Breast epithelium (tissue), 4 donors: ENCODE measurements at regions not wholly inside any gene's neighbourhood (a gene's known extent, or its start where the extent isn't known, plus 50 kb on each side); places are given as distances from the start of the nearest gene placed in this dataset.
"Not testable (repeated sequence)": the region's sequence is repeated elsewhere in the genome, so short reads cannot be mapped to it uniquely, and the experiment has no call there.

ENCODE experiments used
- DNase-seq, 2 donors: peaks; one replicate each; pipeline ENCODE4 v3.0.0-alpha.2; 2019; ENCODE audit warnings: low spot score in 2 of 2
- H3K27ac ChIP-seq, 2 donors: fragments of 200-600 bp; sonication (generic) in 1 of 2; one replicate each; pipeline ENCODE4 v1.5.1; 2016 to 2019; ENCODE audit warnings: mild to moderate bottlenecking in 1 of 2
- H3K27me3 ChIP-seq, 2 donors: fragments of 200-600 bp; sonication (generic) in 1 of 2; one replicate each; pipeline versions ENCODE4 v1.5.1 to v1.6.0; 2017 to 2019; ENCODE audit warnings: control low read depth in 1 of 2, mild to moderate bottlenecking in 1 of 2
- H3K36me3 ChIP-seq: fragments of 200-600 bp; one replicate; pipeline ENCODE4 v1.5.1; 2019
- H3K4me1 ChIP-seq, 2 donors: fragments of 200-600 bp; sonication (generic); one replicate each; pipeline ENCODE4 v1.5.1; 2016 to 2019; ENCODE audit warnings: control low read depth in 1 of 2
- H3K4me3 ChIP-seq, 3 donors: fragments of 200-600 bp; sonication (generic); 1 replicate in 2 of 3; 2 replicates in 1 of 3; pipeline ENCODE4 v1.5.1; 2016 to 2019; ENCODE audit warnings: mild to moderate bottlenecking in 3 of 3, moderate library complexity in 2 of 3
- H3K9me3 ChIP-seq, 2 donors: fragments of 200-600 bp; sonication (generic) in 1 of 2; one replicate each; pipeline ENCODE4 v1.5.1; 2016 to 2019; ENCODE audit warnings: control low read depth in 1 of 2
- CTCF ChIP-seq, 3 donors: fragments of 450-650 bp; IDR thresholded peaks; one replicate each; pipeline ENCODE4 v1.5.1; 2016 to 2017; ENCODE audit warnings: antibody characterized with exemption in 3 of 3, mild to moderate bottlenecking in 3 of 3, moderate library complexity in 3 of 3
- POLR2A ChIP-seq: fragments of 450-650 bp; IDR thresholded peaks from one replicate; pipeline ENCODE4 v1.6.1; 2016; ENCODE audit warnings: antibody characterized with exemption, mild to moderate bottlenecking, moderate library complexity
- POLR2AphosphoS5 ChIP-seq, 3 donors: sonication (generic); formaldehyde crosslinking; IDR thresholded peaks; one replicate each; pipeline ENCODE4 v1.6.1; 2017; ENCODE audit warnings: antibody characterized with exemption in 3 of 3
- intact Hi-C: fragments of 100-400 bp; cut with DNase I; formaldehyde crosslinking; loops from one replicate; pipeline ENCODE4 v1.15.1; 2023; ENCODE audit warnings: low total_unique reads

- Histone ChIP-seq H3K9me3 (peaks cover 0 to 11% of the 10 kb centered on the region in 2 donors), H3K4me3 (no peak overlapping the region), H3K27me3 (no peaks in the 10 kb centered on the region), H3K27ac (no peak overlapping the region), H3K36me3 (no peaks in the 10 kb centered on the region), H3K4me1 (no peaks in the 10 kb centered on the region)
- DNase-seq: no peak
- intact Hi-C loops: no loop called here
- no peak for TF ChIP-seq POLR2AphosphoS5 (IDR thresholded peaks at IDR 0.05)
Measured at GRCh38 chrX:97895751-97896150, 1012.0 kb downstream of the RPA4 start.

- Histone ChIP-seq H3K36me3 (no peaks in the 10 kb centered on the region), H3K4me1 (no peaks in the 10 kb centered on the region), H3K27me3 (peaks cover 0 to 5% of the 10 kb centered on the region in 2 donors), H3K27ac (no peak overlapping the region), H3K9me3 (peaks cover 0 to under 1% of the 10 kb centered on the region in 2 donors), H3K4me3 (no peak overlapping the region)
- no peak for DNase-seq
- intact Hi-C loops: no loop called here
- TF ChIP-seq CTCF (IDR thresholded peaks at IDR 0.05) (no peak), POLR2A (no peak), POLR2AphosphoS5 (IDR thresholded peaks at IDR 0.05) (no peak)
Measured at GRCh38 chrX:97897998-97898397, 1014.3 kb downstream of the RPA4 start.

- H3K36me3 ChIP-seq: no peaks in the 10 kb centered on the region
- H3K9me3 ChIP-seq: no peaks in the 10 kb centered on the region
- no peaks in the 10 kb centered on the region for H3K4me1 ChIP-seq
- H3K4me3 ChIP-seq: no peak overlapping the region
- peaks cover 0 to 13% of the 10 kb centered on the region in 2 donors for H3K27me3 ChIP-seq
- DNase-seq: no peak
- H3K27ac ChIP-seq: no peak overlapping the region
- no peak for TF ChIP-seq POLR2A
- no peak for TF ChIP-seq POLR2AphosphoS5 (IDR thresholded peaks at IDR 0.05)
- no peak for TF ChIP-seq CTCF (IDR thresholded peaks at IDR 0.05)
- intact Hi-C loops: no loop called here
Measured at GRCh38 chrX:97898798-97899197, 1015.1 kb downstream of the RPA4 start.

- no peaks in the 10 kb centered on the region for H3K36me3 ChIP-seq
- DNase-seq: no peak
- TF ChIP-seq CTCF (IDR thresholded peaks at IDR 0.05): no peak
- no peak for TF ChIP-seq POLR2A
- no peak for TF ChIP-seq POLR2AphosphoS5 (IDR thresholded peaks at IDR 0.05)
- H3K9me3 ChIP-seq: peaks cover 0 to 19% of the 10 kb centered on the region in 2 donors
- peaks cover 0 to 24% of the 10 kb centered on the region in 2 donors for H3K27me3 ChIP-seq
- H3K27ac ChIP-seq: no peak overlapping the region
- intact Hi-C loops: no loop called here
- no peaks in the 10 kb centered on the region for H3K4me1 ChIP-seq
- H3K4me3 ChIP-seq: no peak overlapping the region
Measured at GRCh38 chrX:97907791-97908190, 1024.1 kb downstream of the RPA4 start.

- intact Hi-C loops: no loop called here
Measured at GRCh38 chrX:97909245-97909644, 1025.5 kb downstream of the RPA4 start.

GRCh38 chrX:97915390-97915789 is 1031.7 kb downstream of the RPA4 start:
- H3K27me3 ChIP-seq: peaks cover 0 to 11% of the 10 kb centered on the region in 2 donors
- H3K27ac ChIP-seq, H3K36me3 ChIP-seq, H3K4me3 ChIP-seq, H3K4me1 ChIP-seq, intact Hi-C loops, DNase-seq: not testable (repeated sequence)
- peaks cover 0 to 24% of the 10 kb centered on the region in 2 donors for H3K9me3 ChIP-seq

More at GRCh38 chrX:97909245-97909644, 1025.5 kb downstream of the RPA4 start:
- TF ChIP-seq CTCF (IDR thresholded peaks at IDR 0.05): no peak
- no peak for TF ChIP-seq POLR2A
- no peak for TF ChIP-seq POLR2AphosphoS5 (IDR thresholded peaks at IDR 0.05)
- peaks cover 0 to 19% of the 10 kb centered on the region in 2 donors for H3K9me3 ChIP-seq
- H3K27me3 ChIP-seq: peaks cover 0 to 12% of the 10 kb centered on the region in 2 donors
- no peak for DNase-seq
- no peaks in the 10 kb centered on the region for H3K4me1 ChIP-seq
- H3K4me3 ChIP-seq: no peak overlapping the region
- no peak overlapping the region for H3K27ac ChIP-seq
- H3K36me3 ChIP-seq: no peaks in the 10 kb centered on the region

GRCh38 chrX:97921223-97921622 is 1037.5 kb downstream of the RPA4 start:
- peaks cover 2 to 16% of the 10 kb centered on the region in 2 donors for H3K9me3 ChIP-seq
- H3K4me3 ChIP-seq, H3K27ac ChIP-seq, H3K27me3 ChIP-seq, H3K36me3 ChIP-seq, intact Hi-C loops, DNase-seq, H3K4me1 ChIP-seq: not testable (repeated sequence)
